Stomach (tissue), 8 donors: ENCODE measurements at regions not wholly inside any gene's neighbourhood (a gene's known extent, or its start where the extent isn't known, plus 50 kb on each side); places are given as distances from the start of the nearest gene placed in this dataset.

ENCODE experiments used
- DNase-seq, 2 donors: peaks; one replicate each; pipeline versions ENCODE4 v3.0.0 to v3.0.0-alpha.2; 2013 to 2019
- H3K27ac ChIP-seq, 5 donors: fragments of 200-600 bp in 4 of 5; sonication (generic) in 4 of 5; one replicate each; pipeline ENCODE4 v1.5.1; 2013 to 2019; ENCODE audit warnings: mild to moderate bottlenecking in 1 of 5, moderate library complexity in 1 of 5
- H3K27me3 ChIP-seq, 3 donors: fragments of 200-600 bp; sonication (generic); one replicate each; pipeline ENCODE4 v1.5.1; 2017 to 2019; ENCODE audit warnings: mixed run types in 1 of 3
- H3K36me3 ChIP-seq, 4 donors: fragments of 200-600 bp; sonication (generic); 1 replicate in 3 of 4; 2 replicates in 1 of 4; pipeline ENCODE4 v1.5.1; 2016 to 2019
- H3K4me1 ChIP-seq, 4 donors: fragments of 200-600 bp; sonication (generic); one replicate each; pipeline ENCODE4 v1.5.1; 2016 to 2019
- H3K4me3 ChIP-seq, 4 donors: fragments of 200-600 bp; sonication (generic) in 3 of 4; one replicate each; pipeline ENCODE4 v1.5.1; 2016 to 2019; ENCODE audit warnings: mild to moderate bottlenecking in 1 of 4
- H3K9me3 ChIP-seq, 4 donors: fragments of 200-600 bp; sonication (generic); one replicate each; pipeline ENCODE4 v1.5.1; 2016 to 2019
- EP300 ChIP-seq: sonication (generic); formaldehyde crosslinking; IDR thresholded peaks from one replicate; pipeline ENCODE4 v1.6.1; 2017; ENCODE audit warnings: antibody characterized with exemption
- POLR2A ChIP-seq, 4 donors: fragments of 450-650 bp; IDR thresholded peaks; one replicate each; pipeline ENCODE4 v1.6.1; 2016; ENCODE audit warnings: antibody characterized with exemption in 4 of 4, control low read depth in 2 of 4, mild to moderate bottlenecking in 1 of 4, moderate library complexity in 1 of 4
- POLR2AphosphoS5 ChIP-seq, 3 donors: sonication (generic); formaldehyde crosslinking; IDR thresholded peaks; one replicate each; pipeline ENCODE4 v1.6.1; 2016; ENCODE audit warnings: antibody characterized with exemption in 3 of 3
- WGBS, 5 donors: extraction: QIAGEN DNeasy Blood & Tissue Kit in 3 of 5; methylation state at CpG; one replicate each; pipeline versions ENCODE4 v1.1.5 to v1.1.7; 2013 to 2018; 5-methylcytosine and 5-hydroxymethylcytosine counted together
- intact Hi-C: fragments of 100-400 bp; cut with DNase I; formaldehyde crosslinking; loops from one replicate; pipeline ENCODE4 v1.15.1; 2023; ENCODE audit warnings: low total_unique reads
- TF ChIP-seq, protein P1 (sequence below), 7 experiments: fragments of 450-650 bp in 4 of 7; fragments of 200-600 bp in 3 of 7; sonication (generic) in 3 of 7; IDR thresholded peaks; one replicate each; pipeline ENCODE4 v1.5.1; 2016 to 2019; ENCODE audit warnings: antibody characterized with exemption in 7 of 7, control low read depth in 2 of 7, mild to moderate bottlenecking in 1 of 7
- donor health status: healthy with polysubstance abuse.
- donor health status: Bipolar disorder and iron deficiency.
- donor health status: healthy.

DNA sequence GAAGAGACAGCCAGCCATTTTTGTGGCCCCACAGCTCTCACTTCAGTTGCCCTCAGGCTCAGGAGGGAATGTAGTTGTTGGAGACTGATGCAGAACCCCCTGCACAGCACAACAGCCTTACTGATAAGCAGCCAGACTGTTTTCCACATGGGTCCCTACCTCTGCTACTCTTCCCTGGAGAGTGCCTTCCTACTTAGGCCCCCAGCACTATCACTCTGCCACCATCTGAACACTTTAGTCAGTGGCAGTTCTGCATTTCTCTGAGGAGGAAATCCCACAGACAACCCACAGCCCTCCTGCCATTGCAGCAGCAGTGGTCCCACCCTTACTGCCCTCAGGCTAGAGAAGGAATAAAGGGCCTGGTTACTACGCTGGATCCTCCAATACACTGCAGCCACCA is 61.8 kb upstream of the PTPRD start:
- Histone ChIP-seq H3K4me1 (no peaks in the 10 kb centered on the region), H3K27me3 (no peaks in the 10 kb centered on the region), H3K4me3 (no peak overlapping the region), H3K36me3 (no peaks in the 10 kb centered on the region), H3K9me3 (peaks cover 0 to 12% (median 0%) of the 10 kb centered on the region in 4 donors), H3K27ac (no peak overlapping the region)
- DNase-seq = no peak
- 87 to 100% (median 95%) methylated on average over 1 of the region's 1 CpG; no CpG with 5 or more reads in 1 of the 5 donors for WGBS, 5 donors
- no peak for TF ChIP-seq POLR2A (IDR thresholded peaks at IDR 0.05)
- TF ChIP-seq, protein P1, sequence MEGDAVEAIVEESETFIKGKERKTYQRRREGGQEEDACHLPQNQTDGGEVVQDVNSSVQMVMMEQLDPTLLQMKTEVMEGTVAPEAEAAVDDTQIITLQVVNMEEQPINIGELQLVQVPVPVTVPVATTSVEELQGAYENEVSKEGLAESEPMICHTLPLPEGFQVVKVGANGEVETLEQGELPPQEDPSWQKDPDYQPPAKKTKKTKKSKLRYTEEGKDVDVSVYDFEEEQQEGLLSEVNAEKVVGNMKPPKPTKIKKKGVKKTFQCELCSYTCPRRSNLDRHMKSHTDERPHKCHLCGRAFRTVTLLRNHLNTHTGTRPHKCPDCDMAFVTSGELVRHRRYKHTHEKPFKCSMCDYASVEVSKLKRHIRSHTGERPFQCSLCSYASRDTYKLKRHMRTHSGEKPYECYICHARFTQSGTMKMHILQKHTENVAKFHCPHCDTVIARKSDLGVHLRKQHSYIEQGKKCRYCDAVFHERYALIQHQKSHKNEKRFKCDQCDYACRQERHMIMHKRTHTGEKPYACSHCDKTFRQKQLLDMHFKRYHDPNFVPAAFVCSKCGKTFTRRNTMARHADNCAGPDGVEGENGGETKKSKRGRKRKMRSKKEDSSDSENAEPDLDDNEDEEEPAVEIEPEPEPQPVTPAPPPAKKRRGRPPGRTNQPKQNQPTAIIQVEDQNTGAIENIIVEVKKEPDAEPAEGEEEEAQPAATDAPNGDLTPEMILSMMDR (IDR thresholded peaks at IDR 0.05) = no peak
- TF ChIP-seq POLR2AphosphoS5 (IDR thresholded peaks at IDR 0.05) = no peak
- intact Hi-C loops = no loop called here

DNA sequence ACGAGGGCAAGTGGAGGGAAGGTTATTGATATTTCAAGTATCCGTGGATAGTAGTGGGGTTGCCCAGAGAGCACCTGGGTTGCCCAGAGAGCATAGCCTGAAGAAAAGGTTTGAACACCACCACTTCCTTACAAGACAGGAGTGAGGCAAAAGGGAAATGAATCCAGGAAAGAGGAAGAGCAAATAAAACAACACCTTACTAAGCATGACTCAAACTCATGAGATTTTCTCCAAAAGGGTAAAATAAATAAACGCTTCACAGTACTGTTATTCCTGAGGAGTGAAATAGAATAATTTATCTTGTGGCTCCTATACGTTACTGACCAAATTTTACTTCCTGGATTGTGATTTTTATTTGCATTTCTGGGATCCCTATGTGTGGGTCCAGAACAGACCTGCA is 65.2 kb upstream of the PTPRD start:
- Histone ChIP-seq H3K27me3 (no peaks in the 10 kb centered on the region), H3K9me3 (no peaks in the 10 kb centered on the region), H3K4me1 (no peaks in the 10 kb centered on the region), H3K36me3 (no peaks in the 10 kb centered on the region), H3K27ac (no peak overlapping the region), H3K4me3 (no peak overlapping the region)
- intact Hi-C loops = no loop called here
- WGBS, 5 donors = 76 to 83% (median 78%) methylated on average over 4 of the region's 4 CpGs
- no peak for TF ChIP-seq POLR2AphosphoS5 (IDR thresholded peaks at IDR 0.05)
- TF ChIP-seq, protein P1 (IDR thresholded peaks at IDR 0.05) = no peak
- no peak for TF ChIP-seq POLR2A (IDR thresholded peaks at IDR 0.05)
- TF ChIP-seq EP300 = no peak
- DNase-seq = no peak

GRCh38 chr9:10678790-10679189 is 66.0 kb upstream of the PTPRD start:
- Histone ChIP-seq H3K4me1 (no peaks in the 10 kb centered on the region), H3K9me3 (no peaks in the 10 kb centered on the region), H3K36me3 (no peaks in the 10 kb centered on the region), H3K4me3 (no peak overlapping the region), H3K27me3 (no peaks in the 10 kb centered on the region), H3K27ac (no peak overlapping the region)
- intact Hi-C loops = no loop called here
- no peak for DNase-seq
- TF ChIP-seq EP300 (no peak), POLR2A (IDR thresholded peaks at IDR 0.05) (no peak), POLR2AphosphoS5 (IDR thresholded peaks at IDR 0.05) (no peak)
- TF ChIP-seq, protein P1 (IDR thresholded peaks at IDR 0.05) = no peak
- WGBS, 5 donors = 83 to 100% (median 95%) methylated on average over 1 of the region's 1 CpG

- no peaks in the 10 kb centered on the region for H3K9me3 ChIP-seq
- no peaks in the 10 kb centered on the region for H3K36me3 ChIP-seq
- WGBS, 5 donors = 85 to 92% (median 90%) methylated on average over 2 of the region's 2 CpGs
- H3K4me3 ChIP-seq = no peak overlapping the region
- no peak overlapping the region for H3K27ac ChIP-seq
- no peaks in the 10 kb centered on the region for H3K27me3 ChIP-seq
- no peaks in the 10 kb centered on the region for H3K4me1 ChIP-seq
- intact Hi-C loops = no loop called here
- no peak for DNase-seq
- TF ChIP-seq POLR2A (IDR thresholded peaks at IDR 0.05) (no peak), EP300 (no peak), POLR2AphosphoS5 (IDR thresholded peaks at IDR 0.05) (no peak)
- TF ChIP-seq, protein P1 (IDR thresholded peaks at IDR 0.05) = no peak
Observed at GRCh38 chr9:10686943-10687342, 74.1 kb upstream of the PTPRD start.
